Right ventricle myocardium inferior (tissue), 1 donor: ENCODE measurements at regions not wholly inside any gene's neighbourhood (a gene's known extent, or its start where the extent isn't known, plus 50 kb on each side); places are given as distances from the start of the nearest gene placed in this dataset.
A peak's percentile ranks its signal among the peaks of the same experiment; 100 is the strongest.
"Not testable (repeated sequence)": the region's sequence is repeated elsewhere in the genome, so short reads cannot be mapped to it uniquely, and the experiment has no call there.

Source experiments
- ATAC-seq: fragments of 200-7000 bp; cut with Tn5 transposase; one replicate; pipeline ENCODE4 v1.9.1; 2020; ENCODE audit warnings: mild to moderate bottlenecking, moderate library complexity
- DNase-seq: peaks from one replicate; pipeline ENCODE4 v3.0.0; 2021; ENCODE audit errors: missing footprints
- intact Hi-C: fragments of 100-400 bp; cut with DNase I; formaldehyde crosslinking; loops from one replicate; pipeline ENCODE4 v1.11.0; 2022
- donor health status: DM: no; HTN: yes; CAD: no; lungs with severe emphysema.

DNA sequence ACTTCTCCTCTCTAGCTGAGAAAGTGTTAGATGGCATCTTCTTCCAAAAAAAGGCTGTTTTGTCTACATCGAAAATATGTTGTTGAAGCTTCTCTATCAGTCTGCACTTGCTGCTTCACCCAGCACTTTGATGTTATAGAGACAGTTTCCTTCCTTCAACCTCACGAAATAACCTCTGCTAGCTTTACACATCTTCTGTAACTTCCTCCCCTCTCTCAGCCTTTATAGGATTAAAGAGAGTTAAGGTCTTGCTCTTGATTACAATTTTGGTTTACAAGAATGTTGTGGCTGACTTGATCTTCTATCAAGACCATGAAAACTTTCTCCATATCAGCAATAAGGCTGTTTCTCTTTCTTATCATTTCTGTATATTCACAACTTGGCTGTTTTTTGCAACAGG lies 162.4 kb upstream of the OR4C13 start:
- intact Hi-C loops, result not testable (repeated sequence)

GRCh38 chr11:49798206-49798837 lies 153.9 kb upstream of the OR4C13 start:
- ATAC-seq, result not testable (repeated sequence)

More for the DNA sequence above, 162.4 kb upstream of the OR4C13 start:
- not testable (repeated sequence) for ATAC-seq, DNase-seq

DNA sequence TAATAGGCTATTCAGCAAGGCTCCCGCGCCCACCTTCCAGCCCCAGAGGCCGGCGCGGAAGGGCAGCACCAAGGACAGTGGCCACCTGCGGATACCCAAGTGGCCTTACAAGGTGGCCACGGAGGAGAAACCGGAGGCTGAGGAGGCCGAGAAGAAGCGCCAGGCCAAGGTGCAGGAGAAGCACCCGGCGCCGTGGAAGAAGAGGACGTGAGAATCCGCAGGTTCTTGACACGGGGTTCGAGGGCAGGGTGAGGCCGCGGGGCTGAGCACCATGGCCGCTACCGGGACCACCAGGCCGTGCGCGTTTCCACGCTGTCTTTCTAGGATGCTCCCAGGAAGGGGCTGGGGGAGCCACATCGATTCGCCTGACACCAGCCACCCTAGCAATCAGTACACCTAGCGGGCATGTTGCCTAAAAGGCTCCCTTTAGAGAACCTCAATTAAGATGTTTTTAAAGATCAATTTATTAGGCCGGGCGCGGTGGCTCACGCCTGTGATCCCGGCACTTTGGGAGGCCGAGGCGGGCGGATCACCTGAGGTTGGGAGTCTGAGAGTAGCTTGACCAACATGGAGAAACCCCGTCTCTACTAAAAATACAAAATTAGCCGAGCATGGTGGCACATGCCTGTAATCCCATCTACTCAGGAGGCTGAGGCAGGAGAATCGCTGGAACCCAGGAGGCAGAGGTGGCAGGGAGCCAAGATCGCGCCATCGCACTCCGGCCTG lies 134.3 kb upstream of the OR4C13 start:
- ATAC-seq, intact Hi-C loops: not testable (repeated sequence)
- DNase-seq, result peak; percentile 72

More at GRCh38 chr11:49798206-49798837, 153.9 kb upstream of the OR4C13 start:
- intact Hi-C loops, DNase-seq: not testable (repeated sequence)

- ATAC-seq, intact Hi-C loops, DNase-seq: not testable (repeated sequence)
Observed at GRCh38 chr11:49823188-49823587, 129.0 kb upstream of the OR4C13 start.

- peak; percentile 33 for DNase-seq
- ATAC-seq, intact Hi-C loops: not testable (repeated sequence)
Observed at GRCh38 chr11:49850541-49850940, 101.7 kb upstream of the OR4C13 start.

DNA sequence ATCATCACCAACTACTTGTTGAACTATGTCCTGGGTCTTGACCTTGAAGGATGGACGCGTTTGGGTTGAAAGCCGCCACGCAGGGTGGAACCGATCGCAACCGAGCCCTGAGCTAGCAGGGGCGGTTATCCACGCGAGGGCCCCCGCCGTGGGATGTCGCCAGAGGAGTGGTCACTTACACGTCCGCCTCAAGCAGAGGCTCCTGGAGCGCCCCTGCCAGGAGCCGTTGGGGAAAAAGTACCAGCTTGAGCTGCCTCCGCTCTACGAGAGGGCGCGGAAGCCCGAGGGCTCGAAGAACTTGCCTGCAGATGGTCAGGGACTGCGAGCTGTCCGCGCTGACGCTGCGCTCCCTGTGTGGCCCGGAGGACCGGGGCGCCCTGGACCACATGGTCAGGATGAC lies 100.7 kb upstream of the OR4C13 start:
- intact Hi-C loops, result no loop called here
- ATAC-seq (no peak), DNase-seq (no peak)

GRCh38 chr11:49851971-49852389 lies 100.2 kb upstream of the OR4C13 start:
- intact Hi-C loops, result no loop called here
- no peak for DNase-seq
- ATAC-seq, result no peak

DNA sequence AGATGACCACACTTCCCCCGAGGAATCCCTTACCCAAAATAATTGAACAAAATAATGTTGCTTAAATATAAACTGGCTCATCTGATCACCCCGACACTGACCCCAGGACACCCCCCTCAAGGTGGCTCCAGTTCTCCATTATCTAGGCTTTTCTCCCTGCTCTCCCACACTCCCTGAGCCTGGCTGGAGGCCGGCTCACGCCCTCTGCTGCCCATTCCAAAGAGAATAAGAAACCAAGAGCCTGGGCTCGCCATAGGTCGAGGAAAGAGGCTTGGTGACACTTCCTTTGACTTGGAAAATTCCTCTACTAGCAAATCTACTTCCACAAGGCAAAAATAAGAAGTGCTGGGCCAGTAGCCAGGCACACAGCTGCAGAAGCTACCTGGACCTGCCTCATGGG lies 63.3 kb upstream of the OR4C13 start:
- DNase-seq, ATAC-seq, intact Hi-C loops: not testable (repeated sequence)

DNA sequence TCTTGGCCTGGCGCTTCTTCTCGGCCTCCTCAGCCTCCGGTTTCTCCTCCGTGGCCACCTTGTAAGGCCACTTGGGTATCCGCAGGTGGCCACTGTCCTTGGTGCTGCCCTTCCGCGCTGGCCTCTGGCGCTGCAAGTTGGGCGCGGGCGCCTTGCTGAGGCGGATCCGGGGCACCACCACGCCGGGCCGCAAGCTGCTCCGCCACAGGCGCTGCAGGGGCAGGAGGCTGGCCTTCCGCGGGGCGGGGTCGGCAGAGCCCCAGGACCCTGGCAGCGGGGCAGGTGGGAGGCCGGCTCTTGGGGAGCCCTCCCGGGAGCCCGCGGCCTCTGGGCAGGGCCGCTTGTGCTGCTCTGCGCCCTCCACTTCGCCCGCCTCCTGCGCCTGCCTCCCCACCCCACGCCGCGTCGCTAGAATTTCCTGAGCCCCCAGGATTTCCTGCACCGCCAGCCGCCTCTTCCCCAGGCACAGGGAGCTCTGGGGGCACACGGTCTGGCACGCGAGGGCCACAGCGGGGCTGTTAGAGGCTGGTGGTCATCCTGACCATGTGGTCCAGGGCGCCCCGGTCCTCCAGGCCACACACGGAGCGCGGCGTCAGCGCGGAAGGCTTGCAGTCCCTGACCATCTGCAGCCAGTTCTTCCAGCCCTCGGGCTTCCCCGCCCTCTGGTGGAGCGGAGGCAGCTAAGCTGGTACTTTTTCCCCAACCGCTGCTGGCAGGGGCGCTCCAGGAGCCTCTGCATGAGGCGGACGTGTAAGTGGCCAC lies 60.1 kb upstream of the OR4C13 start:
- ATAC-seq, intact Hi-C loops, DNase-seq: not testable (repeated sequence)

DNA sequence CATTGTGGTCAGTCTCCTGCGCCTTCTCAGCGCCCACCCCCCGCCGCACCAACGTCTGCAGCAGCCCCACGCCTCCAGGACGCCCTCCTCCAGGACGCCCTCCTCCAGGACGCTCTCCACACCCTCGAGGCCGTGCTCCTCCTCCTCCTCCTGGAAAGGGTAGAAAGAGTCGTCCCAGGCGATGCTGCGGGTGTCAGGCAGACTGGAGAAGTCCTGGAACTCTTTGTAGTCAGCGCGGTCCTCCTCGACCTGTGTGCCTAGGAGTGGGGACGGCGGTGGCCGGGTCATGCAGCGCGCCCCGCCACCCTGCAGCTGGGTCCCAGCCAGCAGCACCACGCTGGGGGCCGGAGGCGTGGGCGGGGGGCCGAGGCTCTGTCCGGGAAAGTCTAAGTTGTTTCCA lies 58.7 kb upstream of the OR4C13 start:
- ATAC-seq, intact Hi-C loops, DNase-seq: not testable (repeated sequence)
